Hepatocyte (in vitro differentiated cells): ENCODE measurements at regions not wholly inside any gene's neighbourhood (a gene's known extent, or its start where the extent isn't known, plus 50 kb on each side); places are given as distances from the start of the nearest gene placed in this dataset.

Experiments
- CTCF ChIP-seq: fragments of 200-600 bp; sonication (generic); IDR thresholded peaks from 2 replicates; pipeline ENCODE4 v1.5.1; 2016; ENCODE audit warnings: antibody characterized with exemption, mild to moderate bottlenecking; ENCODE audit not compliant: poor library complexity
- EZH2 ChIP-seq: fragments of 200-600 bp; sonication (generic); IDR thresholded peaks from 2 replicates; pipeline ENCODE4 v1.6.1; 2016; ENCODE audit warnings: antibody characterized with exemption, mild to moderate bottlenecking, borderline replicate concordance
- EZH2phosphoT487 ChIP-seq: fragments of 200-600 bp; sonication (generic); IDR thresholded peaks from one replicate; pipeline ENCODE4 v1.6.1; 2018; ENCODE audit warnings: antibody characterized with exemption, mild to moderate bottlenecking, low read depth, moderate library complexity; ENCODE audit not compliant: unreplicated experiment, severe bottlenecking

DNA sequence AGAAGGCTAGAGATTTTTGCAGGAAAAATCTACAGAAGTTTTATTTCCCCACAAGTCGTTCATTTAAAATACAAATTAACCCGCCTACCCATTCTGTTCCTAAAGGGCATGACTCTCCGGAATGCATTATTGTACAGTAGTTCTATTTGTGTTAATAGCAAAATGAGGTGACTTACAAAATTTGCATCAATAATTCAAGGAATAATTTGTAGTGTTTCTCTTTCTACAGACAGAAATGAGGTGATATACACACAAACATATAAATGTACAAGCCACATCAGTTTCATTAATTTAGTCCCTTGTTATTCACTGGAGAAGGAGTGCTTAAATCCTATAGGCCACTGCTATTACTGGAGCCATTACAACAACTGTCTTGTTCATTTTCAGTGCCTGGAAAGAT is 501.3 kb upstream of the DIAPH2 start:
- no peak for TF ChIP-seq EZH2
- TF ChIP-seq CTCF: no peak
- TF ChIP-seq EZH2phosphoT487: no peak
